Right lobe of liver (tissue), 6 donors: ENCODE measurements at regions not wholly inside any gene's neighbourhood (a gene's known extent, or its start where the extent isn't known, plus 50 kb on each side); places are given as distances from the start of the nearest gene placed in this dataset.

ENCODE experiments used
- ATAC-seq, 4 donors: fragments of 200-7000 bp; cut with Tn5 transposase; one replicate each; pipeline ENCODE4 v1.9.1; 2020; ENCODE audit warnings: mild to moderate bottlenecking in 4 of 4, moderate library complexity in 4 of 4
- DNase-seq, 3 donors: peaks; one replicate each; pipeline ENCODE4 v3.0.0-alpha.2; 2020
- H3K27ac ChIP-seq, 3 donors: fragments of 200-600 bp; one replicate each; pipeline ENCODE4 v1.8.0; 2022
- H3K27me3 ChIP-seq, 2 donors: fragments of 200-600 bp; one replicate each; pipeline ENCODE4 v1.8.0; 2022
- H3K36me3 ChIP-seq, 4 donors: fragments of 200-600 bp; sonication (generic) in 1 of 4; one replicate each; pipeline versions ENCODE4 v1.5.1 to v1.8.0; 2017 to 2022; ENCODE audit warnings: control low read depth in 1 of 4
- H3K4me1 ChIP-seq, 4 donors: fragments of 200-600 bp; sonication (generic) in 1 of 4; one replicate each; pipeline versions ENCODE4 v1.5.1 to v1.8.0; 2017 to 2022; ENCODE audit warnings: control low read depth in 1 of 4
- H3K4me3 ChIP-seq, 3 donors: fragments of 200-600 bp; one replicate each; pipeline ENCODE4 v1.8.0; 2022
- H3K9me3 ChIP-seq, 4 donors: fragments of 200-600 bp; sonication (generic) in 1 of 4; one replicate each; pipeline versions ENCODE4 v1.5.1 to v1.8.0; 2017 to 2022; ENCODE audit warnings: control low read depth in 1 of 4
- CTCF ChIP-seq, 4 donors: fragments of 200-600 bp in 3 of 4; fragments of 450-650 bp in 1 of 4; IDR thresholded peaks; one replicate each; pipeline versions ENCODE4 v1.5.1 to v1.8.0; 2016 to 2022; ENCODE audit warnings: antibody characterized with exemption in 4 of 4, mild to moderate bottlenecking in 2 of 4
- POLR2A ChIP-seq: fragments of 450-650 bp; IDR thresholded peaks from one replicate; pipeline ENCODE4 v1.6.1; 2017; ENCODE audit warnings: antibody characterized with exemption, mild to moderate bottlenecking
- WGBS: methylation state at CpG from one replicate; pipeline ENCODE4 v1.1.6; 2018; ENCODE audit warnings: low coverage, low lambda C conversion rate; ENCODE audit not compliant: insufficient coverage; ENCODE audit errors: missing lambda C conversion rate; 5-methylcytosine and 5-hydroxymethylcytosine counted together
- intact Hi-C, 2 donors: fragments of 100-400 bp; cut with DNase I; formaldehyde crosslinking; loops; one replicate each; pipeline versions ENCODE4 v1.11.2 to v1.14.1; 2022
- donor health status: DM: no; HTN: yes; CAD: no.
- donor health status: DM: no; HTN: no; CAD: no.
- donor health status: DM: no; HTN: no; CAD: no.
- donor health status: DM: no; HTN: yes; CAD: no.
- donor health status: DM: no; HTN: yes; CAD: no.

GRCh38 chr4:83725336-83726085, 189.6 kb downstream of the GPAT3 start:
- Histone ChIP-seq H3K27me3 (no peaks in the 10 kb centered on the region), H3K36me3 (no peaks in the 10 kb centered on the region), H3K9me3 (no peaks in the 10 kb centered on the region), H3K4me3 (no peak overlapping the region), H3K4me1 (no peaks in the 10 kb centered on the region), H3K27ac (no peak overlapping the region)
- intact Hi-C loops: no loop called here
- no peak for ATAC-seq
- DNase-seq: no peak
- 53% methylated on average over 6 of the region's 6 CpGs for whole genome bisulfite sequencing
- no peak for TF ChIP-seq POLR2A
- TF ChIP-seq CTCF (IDR thresholded peaks at IDR 0.05): no peak

GRCh38 chr4:83724485-83725335, 188.8 kb downstream of the GPAT3 start:
- no peak overlapping the region for H3K4me3 ChIP-seq
- TF ChIP-seq CTCF (IDR thresholded peaks at IDR 0.05): no peak
- TF ChIP-seq POLR2A: no peak
- H3K36me3 ChIP-seq: no peaks in the 10 kb centered on the region
- no peaks in the 10 kb centered on the region for H3K4me1 ChIP-seq
- intact Hi-C loops: no loop called here
- no peaks in the 10 kb centered on the region for H3K9me3 ChIP-seq
- H3K27ac ChIP-seq: no peak overlapping the region
- no peak for ATAC-seq
- H3K27me3 ChIP-seq: no peaks in the 10 kb centered on the region
- WGBS: 65% methylated on average over 14 of the region's 14 CpGs
- DNase-seq: no peak

GRCh38 chr4:83723609-83724008, 187.7 kb downstream of the GPAT3 start:
- intact Hi-C loops: no loop called here
- ATAC-seq (no peak), DNase-seq (no peak)
- no peaks in the 10 kb centered on the region for H3K9me3 ChIP-seq
- H3K36me3 ChIP-seq: no peaks in the 10 kb centered on the region
- WGBS: 44% methylated on average over 6 of the region's 6 CpGs
- H3K4me3 ChIP-seq: no peak overlapping the region
- H3K27ac ChIP-seq: no peak overlapping the region
- no peaks in the 10 kb centered on the region for H3K27me3 ChIP-seq
- H3K4me1 ChIP-seq: no peaks in the 10 kb centered on the region
- no peak for TF ChIP-seq POLR2A
- no peak for TF ChIP-seq CTCF (IDR thresholded peaks at IDR 0.05)

- WGBS: 49% methylated on average over 5 of the region's 5 CpGs
- intact Hi-C loops: no loop called here
- H3K4me3 ChIP-seq: no peak overlapping the region
- H3K9me3 ChIP-seq: no peaks in the 10 kb centered on the region
- DNase-seq (no peak), ATAC-seq (no peak)
- no peaks in the 10 kb centered on the region for H3K4me1 ChIP-seq
- no peak overlapping the region for H3K27ac ChIP-seq
- TF ChIP-seq POLR2A (no peak), CTCF (IDR thresholded peaks at IDR 0.05) (no peak)
- H3K27me3 ChIP-seq: no peaks in the 10 kb centered on the region
- H3K36me3 ChIP-seq: no peaks in the 10 kb centered on the region
Observed at GRCh38 chr4:83722730-83723269, 186.9 kb downstream of the GPAT3 start.
